ENCODE measurements at regions not wholly inside any gene's neighbourhood (a gene's known extent, or its start where the extent isn't known, plus 50 kb on each side); places are given as distances from the start of the nearest gene placed in this dataset.
"Not testable (repeated sequence)": the region's sequence is repeated elsewhere in the genome, so short reads cannot be mapped to it uniquely, and the experiment has no call there.

- no peak for DNase-seq
Measured at GRCh38 chr6:130716466-130716865, 110.7 kb upstream of the SMLR1 start.

DNA sequence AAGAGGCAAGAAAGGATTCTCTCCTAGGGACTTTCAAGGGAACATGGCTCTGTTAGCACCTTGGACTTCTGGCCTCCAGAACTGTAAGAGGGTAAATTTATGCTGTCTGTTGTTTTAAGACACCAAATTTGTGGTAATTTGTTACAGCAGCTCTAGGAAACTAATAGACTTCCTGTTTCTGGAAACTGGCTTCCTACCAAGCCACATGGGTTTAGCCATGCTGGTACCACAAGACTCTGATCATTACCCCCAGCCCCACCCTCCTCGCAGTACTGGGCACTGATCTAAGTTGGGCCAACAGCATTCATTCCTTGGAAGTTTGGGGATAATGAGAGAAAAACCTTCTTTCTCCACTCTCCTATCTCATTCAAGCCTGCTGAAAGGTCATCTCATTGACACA lies 109.5 kb upstream of the SMLR1 start:
- no peak for DNase-seq

- DNase-seq, result no peak
Measured at GRCh38 chr6:130720076-130720715, 107.0 kb upstream of the SMLR1 start.

DNA sequence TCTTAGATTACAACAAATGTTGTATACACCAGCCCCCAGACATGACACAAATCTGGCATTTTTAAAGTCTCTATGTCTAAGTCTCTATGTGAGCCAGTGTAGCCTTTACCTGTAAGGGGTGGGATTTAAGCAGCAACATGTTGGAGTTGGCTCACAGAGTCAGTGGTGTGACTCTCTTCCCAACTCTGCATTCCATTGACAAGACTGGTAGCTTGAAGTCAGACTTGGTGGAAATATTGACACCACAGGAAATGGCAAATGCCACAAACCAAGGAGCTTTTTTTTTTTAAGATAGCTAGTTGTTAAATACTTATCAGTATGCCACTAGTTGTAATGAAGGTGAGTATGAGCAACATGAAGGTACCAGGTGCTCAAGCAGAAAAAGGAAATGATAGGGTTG lies 103.1 kb upstream of the SMLR1 start:
- no peak for DNase-seq

GRCh38 chr6:130725551-130725950 lies 101.7 kb upstream of the SMLR1 start:
- no peak for DNase-seq

- DNase-seq, result not testable (repeated sequence)
Measured at GRCh38 chr6:130728064-130728463, 99.1 kb upstream of the SMLR1 start.

DNA sequence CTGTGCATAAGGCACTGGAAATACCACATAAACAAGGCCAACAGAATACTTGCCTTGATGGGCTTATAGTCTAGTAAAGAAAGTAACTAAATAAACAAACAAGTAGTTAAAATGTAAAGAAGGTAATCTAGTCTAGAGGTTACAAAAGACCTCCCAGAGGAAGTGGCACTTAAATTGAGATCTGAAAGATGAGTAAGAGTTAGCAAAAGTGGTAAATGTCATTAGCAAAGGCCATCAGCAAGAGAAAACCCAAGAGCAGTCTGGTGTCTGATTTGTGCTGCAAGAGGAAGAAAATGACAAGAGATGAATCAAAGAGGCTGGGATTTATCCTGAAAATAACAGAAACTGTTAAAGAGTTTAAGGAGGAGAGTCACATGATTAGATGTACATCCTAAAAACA lies 96.6 kb upstream of the SMLR1 start:
- DNase-seq, result no peak

DNA sequence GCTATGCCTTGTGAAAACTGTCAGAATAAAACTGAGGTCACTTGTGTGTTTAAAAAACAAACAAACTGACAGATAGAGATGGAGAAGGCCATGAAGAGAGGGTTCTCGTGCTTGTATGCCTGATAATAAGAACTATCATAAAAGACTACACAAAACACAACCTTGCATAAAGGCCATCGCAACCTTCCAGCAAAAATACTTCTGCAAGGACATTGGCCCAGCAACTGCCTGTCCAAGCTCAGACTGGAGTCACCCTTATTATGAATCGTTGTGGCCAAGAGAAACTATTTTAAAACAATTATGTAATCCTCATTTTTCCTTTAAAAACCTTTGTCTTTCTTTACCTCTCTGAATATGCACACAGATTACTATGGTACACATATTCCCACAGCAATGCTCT lies 93.0 kb upstream of the SMLR1 start:
- DNase-seq, result no peak

DNA sequence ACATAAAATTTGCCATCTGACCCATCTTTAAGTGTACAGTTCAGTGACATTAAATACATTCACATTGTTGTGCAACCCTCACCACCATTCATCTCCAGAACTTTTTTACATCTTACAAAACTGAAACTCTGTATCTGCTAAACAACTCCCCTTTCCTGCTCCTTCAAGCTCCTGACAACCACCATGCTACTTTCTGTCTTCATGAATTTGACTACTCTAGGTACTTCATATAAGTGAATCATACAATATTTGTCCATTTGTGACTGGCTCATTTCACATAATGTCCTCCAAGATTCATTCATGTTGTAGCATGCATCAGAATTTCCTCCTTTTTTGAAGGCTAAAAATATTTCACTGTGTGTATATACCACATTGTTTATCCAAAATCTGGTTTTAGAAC lies 86.9 kb upstream of the SMLR1 start:
- no peak for DNase-seq

DNA sequence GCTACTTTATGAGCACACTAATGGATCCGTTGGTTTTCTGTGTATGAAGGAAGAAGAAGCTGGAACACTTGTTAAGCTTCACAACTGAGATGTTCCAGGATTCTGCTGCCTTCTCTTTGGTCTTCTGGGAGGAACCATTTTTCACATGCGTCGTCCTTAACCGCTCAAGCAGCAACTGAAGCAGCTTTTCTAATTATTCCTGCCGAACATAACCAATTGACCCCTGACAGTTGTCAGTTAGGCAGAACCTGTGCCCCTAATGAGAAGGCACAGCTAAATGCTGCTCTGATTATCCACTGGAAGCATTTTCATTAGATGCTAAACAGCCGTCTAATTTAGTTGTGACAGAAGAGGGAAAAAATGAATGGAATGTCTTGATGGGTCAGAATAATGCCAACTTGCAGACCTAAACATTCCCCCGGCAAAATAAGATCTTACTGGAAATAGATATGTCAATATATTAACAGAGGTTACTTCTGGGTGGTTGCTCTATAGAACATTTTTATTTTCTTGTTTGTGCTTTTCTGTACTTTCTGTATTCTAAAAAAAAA lies 85.0 kb upstream of the SMLR1 start:
- DNase-seq, result no peak

- DNase-seq, result no peak
Measured at GRCh38 chr6:130743175-130743574, 84.0 kb upstream of the SMLR1 start.

DNA sequence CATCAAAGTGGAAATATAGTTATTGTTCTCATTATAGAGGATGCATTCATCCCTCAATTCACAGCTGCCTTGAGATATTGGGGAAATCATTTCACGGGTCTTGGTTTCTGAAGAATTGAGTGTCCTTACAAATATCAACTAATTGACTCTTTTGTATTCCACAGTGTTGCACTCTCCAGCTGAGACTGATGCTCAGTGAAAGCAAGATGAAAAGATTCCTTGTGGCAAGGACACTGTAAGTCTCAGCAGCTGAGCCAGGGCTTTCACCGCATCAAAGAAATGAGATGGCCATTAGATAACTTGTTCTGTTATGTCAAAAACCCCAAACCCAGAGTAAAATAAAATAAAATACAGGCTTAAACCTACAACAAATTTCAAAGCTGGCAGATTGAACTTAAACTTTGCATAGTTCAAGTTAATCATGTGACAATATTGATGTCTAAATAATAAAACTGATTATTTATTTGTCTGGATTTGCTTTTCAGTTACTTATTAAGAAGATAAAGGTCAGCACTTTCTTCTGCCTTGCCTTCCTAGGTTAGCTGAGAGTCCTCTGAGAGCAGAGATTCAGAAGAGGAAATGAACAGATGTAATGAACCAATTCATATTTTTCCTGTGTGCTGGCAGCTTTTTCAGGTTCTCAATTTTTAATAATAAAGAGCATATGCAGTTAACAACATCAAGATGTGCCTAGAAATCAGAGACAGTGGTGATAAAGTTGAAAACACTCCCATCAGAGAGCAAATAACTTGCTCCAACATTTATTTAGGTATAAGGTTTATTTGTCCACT lies 82.4 kb upstream of the SMLR1 start:
- DNase-seq, result no peak

DNA sequence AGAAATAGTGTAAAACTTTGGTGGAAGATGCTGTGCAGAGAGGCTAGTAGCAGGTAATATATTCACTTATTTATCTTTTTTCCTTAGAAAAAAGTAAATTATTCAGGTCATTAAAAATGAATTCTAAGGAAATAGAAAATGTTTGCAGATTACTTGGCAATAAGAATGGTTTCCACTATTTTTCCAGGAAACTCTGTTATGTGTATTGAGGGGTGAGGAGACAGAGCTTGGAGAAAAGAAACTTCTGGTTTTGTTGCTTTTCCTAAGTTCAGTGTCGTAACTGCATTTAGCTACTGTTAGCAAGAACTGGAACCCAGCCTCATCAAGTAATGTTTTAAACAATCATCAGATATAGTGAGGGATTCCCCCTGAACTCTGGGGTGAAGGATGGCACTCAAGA lies 79.2 kb upstream of the SMLR1 start:
- no peak for DNase-seq

GRCh38 chr6:130749402-130749801 lies 77.8 kb upstream of the SMLR1 start:
- DNase-seq, result no peak

DNA sequence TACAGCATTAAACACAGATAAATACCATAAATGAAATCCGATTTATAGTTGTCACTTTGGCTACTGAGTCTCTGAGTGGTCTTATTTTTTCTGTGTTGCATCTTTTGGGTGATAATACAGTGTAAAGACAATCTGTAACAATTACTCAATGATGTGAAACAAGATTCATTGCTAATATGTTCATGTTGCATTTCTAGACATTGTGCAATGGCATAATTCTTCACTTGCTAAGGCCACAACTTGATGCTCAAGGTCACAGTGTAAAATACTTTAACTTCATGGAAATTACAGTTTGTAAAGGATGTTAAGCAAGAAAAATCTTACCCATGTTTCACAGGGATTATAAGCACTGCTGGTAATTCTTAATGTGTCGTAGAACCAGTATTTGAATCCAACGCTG lies 74.9 kb upstream of the SMLR1 start:
- DNase-seq, result no peak

DNA sequence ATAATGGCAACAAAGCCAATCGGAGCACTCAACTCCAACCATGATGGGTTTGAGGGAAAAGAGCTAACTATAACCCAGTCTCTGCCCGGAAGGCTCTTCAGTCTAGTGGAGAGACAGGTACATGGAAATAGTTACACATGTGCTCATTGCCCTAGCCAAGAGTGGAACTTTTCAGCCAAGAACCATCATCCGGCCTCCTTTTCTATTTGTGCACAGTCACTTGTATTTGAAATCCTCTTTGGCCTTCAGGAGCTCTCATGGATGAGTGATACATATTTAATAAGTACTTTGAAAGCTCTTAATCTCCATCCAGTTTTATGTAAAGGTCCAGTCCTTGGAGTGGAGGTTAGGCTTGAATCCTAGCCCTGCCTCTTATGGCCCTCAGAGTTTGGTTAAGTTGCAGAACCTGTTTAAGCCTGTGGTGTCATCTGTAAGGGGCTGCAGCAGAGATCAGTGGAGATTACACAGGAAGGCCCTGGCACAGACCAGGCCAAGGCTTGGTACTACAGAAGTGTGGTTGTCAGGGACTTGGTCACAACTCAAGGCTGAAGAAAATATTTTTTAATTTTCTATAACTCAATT lies 72.3 kb upstream of the SMLR1 start:
- no peak for DNase-seq

DNA sequence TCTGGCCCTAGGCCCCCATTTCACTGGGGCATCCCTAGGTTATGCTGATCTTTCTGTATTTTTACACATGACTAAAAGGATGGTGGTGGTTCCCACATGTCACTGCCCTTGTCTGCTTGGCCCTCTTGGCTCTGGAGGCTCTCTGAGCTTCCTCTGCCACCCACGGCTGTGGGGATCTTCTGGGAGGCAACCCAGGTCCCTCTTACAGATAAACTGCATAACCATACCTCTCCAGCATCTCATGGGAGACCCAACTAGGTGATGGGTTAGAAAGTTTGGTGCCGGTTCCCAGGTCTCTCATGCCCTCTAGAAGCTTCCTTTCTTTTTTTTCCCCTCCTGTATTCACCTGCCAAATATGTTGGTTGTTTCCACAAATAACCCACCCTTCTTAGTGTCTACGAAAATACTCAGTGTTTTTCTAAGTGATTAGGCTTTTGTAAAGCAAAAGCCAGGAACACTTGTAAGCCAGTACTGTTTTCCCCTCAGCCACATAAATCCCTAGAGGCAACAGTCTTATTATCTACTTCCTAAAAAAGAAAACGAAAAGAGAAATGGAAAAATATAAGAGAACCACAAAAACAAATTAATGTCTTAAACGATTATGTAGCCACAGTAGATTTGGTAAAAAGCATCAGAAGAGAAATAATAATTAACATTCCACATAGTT lies 71.7 kb upstream of the SMLR1 start:
- no peak for DNase-seq

GRCh38 chr6:130756824-130757223 lies 70.4 kb upstream of the SMLR1 start:
- no peak for DNase-seq

DNA sequence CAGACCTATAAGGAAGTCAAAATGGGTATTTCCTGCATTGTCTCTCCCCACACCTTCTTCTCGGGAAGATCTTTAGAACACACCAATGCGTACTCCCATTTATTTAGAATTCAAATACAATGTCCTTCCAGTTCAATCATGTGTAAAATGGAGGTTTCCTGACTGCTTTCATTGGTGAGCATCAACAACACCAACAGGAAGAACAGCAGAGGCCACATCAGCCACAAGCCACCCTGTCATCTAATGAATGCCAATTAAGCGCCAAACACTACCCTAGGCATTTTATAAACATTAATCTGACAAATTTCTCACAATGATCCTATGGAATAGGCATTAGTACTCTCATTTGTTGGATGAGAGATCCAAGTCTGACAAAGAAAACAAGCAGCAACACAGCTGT lies 68.4 kb upstream of the SMLR1 start:
- no peak for DNase-seq

- no peak for DNase-seq
Measured at GRCh38 chr6:130760006-130760405, 67.2 kb upstream of the SMLR1 start.

DNA sequence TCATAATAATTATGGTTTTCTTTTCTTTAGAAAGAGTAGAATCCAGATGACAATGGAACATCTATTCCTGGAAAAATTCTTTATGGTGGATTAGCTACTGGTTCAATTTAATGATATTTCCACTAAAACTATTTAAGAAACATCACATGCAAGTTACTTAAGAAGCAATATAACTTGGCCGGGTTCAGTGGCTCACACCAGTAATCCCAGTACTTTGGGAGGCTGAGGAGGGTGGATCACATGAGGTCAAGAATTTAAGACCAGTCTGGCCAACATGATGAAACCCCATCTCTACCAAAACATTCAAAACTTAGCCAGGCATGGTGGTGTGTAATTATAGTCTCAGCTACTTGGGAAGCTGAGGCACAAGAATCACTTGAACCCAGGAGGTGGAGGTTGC lies 65.9 kb upstream of the SMLR1 start:
- no peak for DNase-seq

DNA sequence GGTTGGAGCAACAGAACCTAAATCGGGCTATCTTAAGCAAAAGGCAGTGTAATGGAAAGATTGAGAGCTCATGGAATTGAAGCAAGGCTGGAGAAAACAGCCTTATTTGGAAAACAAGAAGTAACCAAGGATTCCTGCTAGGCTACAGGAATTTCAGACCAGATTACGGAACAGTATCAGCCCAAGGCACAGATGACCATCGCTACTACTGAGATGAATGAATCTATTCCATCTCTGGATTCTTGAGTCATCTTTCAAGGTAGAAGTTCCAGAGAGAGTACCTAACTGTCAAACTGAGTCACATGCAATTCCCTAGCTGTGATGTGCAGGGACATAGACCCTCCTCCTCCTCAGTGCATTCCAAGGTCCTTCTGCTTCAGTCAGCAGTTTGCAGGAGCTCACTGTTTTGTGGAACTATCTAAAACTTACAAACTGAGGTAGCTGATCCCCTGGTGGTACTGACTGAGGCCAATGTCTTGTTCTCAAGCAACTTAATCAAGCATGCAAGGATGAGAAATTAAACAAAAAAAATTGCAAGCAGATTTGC lies 62.0 kb upstream of the SMLR1 start:
- no peak for DNase-seq

Data from right kidney (tissue), 1 donor.